ENCODE measurements at regions not wholly inside any gene's neighbourhood (a gene's known extent, or its start where the extent isn't known, plus 50 kb on each side); places are given as distances from the start of the nearest gene placed in this dataset.

DNA sequence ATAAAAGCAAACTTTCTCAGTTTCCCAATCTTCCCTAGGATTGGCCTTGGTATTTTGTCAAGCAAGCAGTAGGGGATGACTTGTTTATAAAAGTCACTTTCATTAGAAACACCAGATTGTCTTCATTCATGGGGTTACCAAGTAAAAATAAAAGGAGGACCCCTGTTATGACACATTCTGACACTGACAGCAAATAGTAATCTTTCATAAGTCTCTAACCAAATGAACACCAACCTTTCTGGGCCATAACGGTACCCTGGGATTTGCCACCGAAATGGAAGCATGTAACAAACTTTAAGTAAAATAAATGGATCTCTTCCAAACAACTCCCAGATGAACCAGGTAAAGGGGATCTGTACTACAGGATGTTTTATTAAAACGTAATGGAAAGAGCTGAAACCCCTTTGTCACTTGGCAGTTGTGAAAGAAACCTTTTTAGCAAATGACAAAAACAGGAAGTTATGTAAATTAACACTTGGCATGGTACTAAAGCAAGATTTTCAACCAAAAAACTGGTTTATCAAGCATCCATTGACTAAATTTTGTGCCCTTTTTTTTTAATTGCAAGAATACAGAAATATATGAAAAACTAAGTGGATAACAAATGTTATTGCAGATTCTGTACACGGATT lies 335.6 kb downstream of the RBM26 start:
- no peak for TF ChIP-seq CTCF (IDR thresholded peaks at IDR 0.05; ENCODE audit: poor library complexity, severe bottlenecking)
- TF ChIP-seq POLR2AphosphoS5 (IDR thresholded peaks at IDR 0.05), result no peak
- TF ChIP-seq RAD21 (conservative IDR thresholded peaks at IDR 0.05), result no peak
